Cardiac muscle cell (in vitro differentiated cells and primary cell): ENCODE measurements at regions not wholly inside any gene's neighbourhood (a gene's known extent, or its start where the extent isn't known, plus 50 kb on each side); places are given as distances from the start of the nearest gene placed in this dataset.
A peak's percentile ranks its signal among the peaks of the same experiment; 100 is the strongest.

ENCODE experiments used
- DNase-seq, 2 donors: peaks; one replicate each; pipeline versions ENCODE4 v3.0.0 to v3.0.0-alpha.2; 2010 to 2017; ENCODE audit warnings: low read depth in 1 of 2, low spot score in 1 of 2
- H3K27ac ChIP-seq: fragments of 200-600 bp; sonication (generic); 2 replicates; pipeline ENCODE4 v1.5.1; 2016
- H3K27me3 ChIP-seq: fragments of 200-600 bp; sonication (generic); 2 replicates; pipeline ENCODE4 v1.6.0; 2016; ENCODE audit warnings: control low read depth
- H3K36me3 ChIP-seq: fragments of 200-600 bp; sonication (generic); 2 replicates; pipeline ENCODE4 v1.5.1; 2016; ENCODE audit warnings: control low read depth
- H3K4me1 ChIP-seq: fragments of 200-600 bp; sonication (generic); 2 replicates; pipeline ENCODE4 v1.8.1; 2017; ENCODE audit warnings: low read depth, mild to moderate bottlenecking, mixed run types
- H3K4me3 ChIP-seq: fragments of 200-600 bp; sonication (generic); 2 replicates; pipeline ENCODE4 v1.5.1; 2016; ENCODE audit warnings: mild to moderate bottlenecking
- H3K9me3 ChIP-seq: fragments of 200-600 bp; sonication (generic); 2 replicates; pipeline ENCODE4 v1.5.1; 2017; ENCODE audit warnings: low read depth, mild to moderate bottlenecking, control low read depth
- TF ChIP-seq, protein P1 (sequence below): IDR thresholded peaks from 2 replicates; pipeline ENCODE4 v1.5.1; 2012; ENCODE audit warnings: low read depth, mild to moderate bottlenecking, low read length

DNA sequence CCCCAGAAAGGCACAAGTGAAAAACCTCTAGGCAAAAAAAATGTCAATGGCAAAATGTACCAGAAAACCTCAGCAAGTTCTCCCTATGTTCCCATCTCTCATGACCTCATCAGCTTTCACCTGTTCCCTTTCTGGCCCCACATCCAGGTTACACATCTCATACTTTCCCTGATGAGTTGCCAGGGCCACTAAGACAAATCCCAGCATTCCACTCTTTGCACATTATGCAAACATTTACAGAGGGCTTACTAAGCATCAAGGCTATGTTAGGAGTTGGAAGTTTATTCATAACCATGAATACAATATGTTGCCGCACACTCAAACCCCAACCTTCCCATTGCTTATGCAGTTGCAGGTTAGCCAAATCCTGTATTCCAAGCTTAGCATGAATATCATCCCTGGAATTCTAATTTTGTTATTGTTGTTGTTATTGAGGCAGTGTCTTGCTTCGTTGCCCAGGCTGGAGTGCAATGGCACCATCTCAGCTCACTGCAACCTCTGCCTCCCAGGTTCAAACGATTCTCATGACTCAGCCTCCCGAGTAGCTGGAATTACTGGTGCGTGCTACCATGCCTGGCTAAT, 129.3 kb upstream of the UBE2E2 start:
- H3K4me3 ChIP-seq = no peak overlapping the region

DNA sequence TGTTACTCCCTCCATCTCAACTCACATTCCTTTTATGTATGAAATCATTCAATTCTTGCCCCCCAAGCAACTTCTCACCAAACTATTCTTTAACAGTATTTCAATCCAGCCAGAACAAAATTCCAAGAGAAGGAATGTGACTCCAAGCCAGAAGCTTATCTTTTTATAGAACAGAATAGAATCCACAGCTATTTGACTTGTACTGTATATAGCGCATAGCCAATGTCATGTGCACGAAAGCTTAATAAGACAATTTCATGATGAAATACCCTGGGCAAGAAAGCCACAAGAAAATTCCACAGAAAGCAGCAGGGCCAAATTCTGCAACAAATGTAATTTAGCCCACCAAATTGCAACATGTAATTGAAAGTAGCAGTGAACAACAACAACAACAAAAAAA, 127.6 kb upstream of the UBE2E2 start:
- TF ChIP-seq, protein P1, sequence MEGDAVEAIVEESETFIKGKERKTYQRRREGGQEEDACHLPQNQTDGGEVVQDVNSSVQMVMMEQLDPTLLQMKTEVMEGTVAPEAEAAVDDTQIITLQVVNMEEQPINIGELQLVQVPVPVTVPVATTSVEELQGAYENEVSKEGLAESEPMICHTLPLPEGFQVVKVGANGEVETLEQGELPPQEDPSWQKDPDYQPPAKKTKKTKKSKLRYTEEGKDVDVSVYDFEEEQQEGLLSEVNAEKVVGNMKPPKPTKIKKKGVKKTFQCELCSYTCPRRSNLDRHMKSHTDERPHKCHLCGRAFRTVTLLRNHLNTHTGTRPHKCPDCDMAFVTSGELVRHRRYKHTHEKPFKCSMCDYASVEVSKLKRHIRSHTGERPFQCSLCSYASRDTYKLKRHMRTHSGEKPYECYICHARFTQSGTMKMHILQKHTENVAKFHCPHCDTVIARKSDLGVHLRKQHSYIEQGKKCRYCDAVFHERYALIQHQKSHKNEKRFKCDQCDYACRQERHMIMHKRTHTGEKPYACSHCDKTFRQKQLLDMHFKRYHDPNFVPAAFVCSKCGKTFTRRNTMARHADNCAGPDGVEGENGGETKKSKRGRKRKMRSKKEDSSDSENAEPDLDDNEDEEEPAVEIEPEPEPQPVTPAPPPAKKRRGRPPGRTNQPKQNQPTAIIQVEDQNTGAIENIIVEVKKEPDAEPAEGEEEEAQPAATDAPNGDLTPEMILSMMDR = no peak
- no peaks in the 10 kb centered on the region for H3K9me3 ChIP-seq
- no peak overlapping the region for H3K4me3 ChIP-seq
- no peaks in the 10 kb centered on the region for H3K27me3 ChIP-seq
- peak; percentile 19 to 95 for DNase-seq
- no peak overlapping the region for H3K27ac ChIP-seq
- no peaks in the 10 kb centered on the region for H3K36me3 ChIP-seq
- peaks cover 9% of the 10 kb centered on the region for H3K4me1 ChIP-seq

More for the DNA sequence above, 129.3 kb upstream of the UBE2E2 start:
- DNase-seq = no peak
- TF ChIP-seq, protein P1 = no peak
- Histone ChIP-seq H3K27ac (no peak overlapping the region), H3K9me3 (no peaks in the 10 kb centered on the region), H3K4me1 (peaks cover 9% of the 10 kb centered on the region), H3K27me3 (no peaks in the 10 kb centered on the region), H3K36me3 (no peaks in the 10 kb centered on the region)

DNA sequence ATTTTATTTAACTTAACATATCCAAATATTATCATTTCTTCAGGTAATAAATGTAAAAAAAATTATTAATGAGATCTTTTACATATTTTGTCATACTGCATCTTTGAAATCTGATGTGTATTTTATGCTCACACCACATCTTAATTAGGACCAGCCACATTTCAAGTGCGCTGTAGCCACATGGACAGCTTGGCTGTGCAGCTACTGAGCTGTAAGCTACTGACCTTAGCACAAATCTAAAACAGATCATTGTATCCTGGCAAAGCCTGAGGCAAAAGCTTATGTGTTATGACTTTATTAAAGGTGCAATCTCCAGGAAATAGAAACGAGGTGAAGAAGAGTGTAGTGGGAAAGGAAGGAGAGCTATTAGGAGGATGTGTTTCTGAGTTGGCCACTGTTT, 126.7 kb upstream of the UBE2E2 start:
- no peaks in the 10 kb centered on the region for H3K9me3 ChIP-seq
- H3K4me1 ChIP-seq = peaks cover 9% of the 10 kb centered on the region
- no peak overlapping the region for H3K4me3 ChIP-seq
- no peaks in the 10 kb centered on the region for H3K36me3 ChIP-seq
- H3K27ac ChIP-seq = no peak overlapping the region
- H3K27me3 ChIP-seq = no peaks in the 10 kb centered on the region
- TF ChIP-seq, protein P1 = no peak
- no peak for DNase-seq

DNA sequence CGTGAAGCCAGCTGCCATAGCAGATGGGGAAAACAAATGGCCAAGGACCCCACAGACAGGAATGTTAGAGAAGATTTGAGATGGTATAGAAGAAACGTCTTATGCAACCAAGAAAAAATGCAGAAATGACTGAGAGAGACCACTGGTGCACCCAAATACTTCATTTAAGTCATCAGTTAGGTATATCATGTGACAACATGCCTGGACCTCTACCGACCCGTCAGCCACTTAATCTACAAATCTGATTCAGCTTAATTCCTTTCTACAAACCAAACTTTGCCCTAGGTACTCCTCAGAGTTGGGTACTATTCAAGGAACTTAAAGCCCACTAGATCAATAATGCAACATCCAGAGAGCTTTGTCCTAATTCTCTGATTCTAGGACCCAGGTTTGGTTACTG, 126.0 kb upstream of the UBE2E2 start:
- DNase-seq = no peak
- TF ChIP-seq, protein P1 = no peak
- H3K4me3 ChIP-seq = no peak overlapping the region
- H3K27me3 ChIP-seq = no peaks in the 10 kb centered on the region
- H3K4me1 ChIP-seq = peaks cover 9% of the 10 kb centered on the region
- no peaks in the 10 kb centered on the region for H3K36me3 ChIP-seq
- no peak overlapping the region for H3K27ac ChIP-seq
- H3K9me3 ChIP-seq = no peaks in the 10 kb centered on the region

DNA sequence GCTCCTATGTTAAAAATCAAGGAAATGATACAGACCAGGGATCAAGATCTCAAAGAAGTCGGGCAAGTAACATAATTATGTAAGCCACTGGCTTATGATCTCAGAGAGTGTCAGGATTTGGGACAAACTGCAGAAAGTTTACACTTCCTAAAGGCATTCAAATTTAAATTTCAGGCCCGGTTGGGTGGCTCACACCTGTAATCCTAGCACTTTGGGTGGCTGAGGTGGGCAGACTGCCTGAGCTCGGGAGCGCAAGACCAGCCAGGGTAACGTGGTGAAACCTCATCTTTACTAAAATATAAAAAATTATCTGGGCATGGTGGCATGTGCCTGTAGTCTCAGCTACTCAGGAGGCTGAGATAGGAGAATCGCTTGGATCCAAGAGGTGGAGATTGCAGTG, 124.4 kb upstream of the UBE2E2 start:
- H3K4me3 ChIP-seq = no peak overlapping the region
- H3K36me3 ChIP-seq = no peaks in the 10 kb centered on the region
- no peak for DNase-seq
- no peaks in the 10 kb centered on the region for H3K9me3 ChIP-seq
- TF ChIP-seq, protein P1 = no peak
- H3K27me3 ChIP-seq = no peaks in the 10 kb centered on the region
- H3K27ac ChIP-seq = no peak overlapping the region
- peaks cover 9% of the 10 kb centered on the region for H3K4me1 ChIP-seq
